Esophagus squamous epithelium (tissue), 5 donors: ENCODE measurements at regions not wholly inside any gene's neighbourhood (a gene's known extent, or its start where the extent isn't known, plus 50 kb on each side); places are given as distances from the start of the nearest gene placed in this dataset.

Source experiments
- DNase-seq: peaks from one replicate; lab custom pipeline; 2025; lab: John Stamatoyannopoulos, UW
- H3K27ac ChIP-seq, 4 donors: fragments of 200-600 bp; sonication (generic); one replicate each; pipeline ENCODE4 v1.5.1; 2016 to 2019; ENCODE audit warnings: mild to moderate bottlenecking in 1 of 4
- H3K27me3 ChIP-seq, 4 donors: fragments of 200-600 bp; sonication (generic); 1 replicate in 3 of 4; 2 replicates in 1 of 4; pipeline versions ENCODE4 v1.5.1 to v1.6.0; 2017 to 2021; ENCODE audit warnings: antibody characterized with exemption in 1 of 4
- H3K36me3 ChIP-seq, 3 donors: fragments of 200-600 bp; sonication (generic); one replicate each; pipeline ENCODE4 v1.5.1; 2016 to 2019
- H3K4me1 ChIP-seq, 3 donors: fragments of 200-600 bp; sonication (generic); one replicate each; pipeline ENCODE4 v1.5.1; 2017 to 2019
- H3K4me3 ChIP-seq, 4 donors: fragments of 200-600 bp; sonication (generic); 1 replicate in 3 of 4; 2 replicates in 1 of 4; pipeline ENCODE4 v1.5.1; 2016 to 2019; ENCODE audit warnings: mild to moderate bottlenecking in 2 of 4, moderate library complexity in 1 of 4
- H3K9me3 ChIP-seq, 3 donors: fragments of 200-600 bp; sonication (generic); one replicate each; pipeline ENCODE4 v1.5.1; 2016 to 2019
- POLR2A ChIP-seq, 4 donors: fragments of 450-650 bp; IDR thresholded peaks; one replicate each; pipeline ENCODE4 v1.6.1; 2017; ENCODE audit warnings: antibody characterized with exemption in 4 of 4, mild to moderate bottlenecking in 4 of 4, moderate library complexity in 3 of 4
- whole genome bisulfite sequencing, 2 donors: methylation state at CpG; one replicate each; pipeline ENCODE4 v1.1.5; 2018; 5-methylcytosine and 5-hydroxymethylcytosine counted together
- intact Hi-C: fragments of 100-400 bp; cut with DNase I; formaldehyde crosslinking; loops from one replicate; pipeline ENCODE4 v1.15.0; 2022
- TF ChIP-seq, protein P1 (sequence below), 6 experiments: fragments of 450-650 bp in 4 of 6; fragments of 200-600 bp in 2 of 6; sonication (generic) in 2 of 6; IDR thresholded peaks; one replicate each; pipeline ENCODE4 v1.5.1; 2016 to 2019; ENCODE audit warnings: antibody characterized with exemption in 6 of 6, mild to moderate bottlenecking in 4 of 6, moderate library complexity in 4 of 6
- donor health status: DM: yes; HTN: yes; CAD: no.

- Histone ChIP-seq H3K4me3 (no peak overlapping the region), H3K27ac (no peak overlapping the region), H3K4me1 (peaks cover 0 to 10% (median 0%) of the 10 kb centered on the region in 3 donors), H3K36me3 (no peaks in the 10 kb centered on the region), H3K9me3 (no peaks in the 10 kb centered on the region), H3K27me3 (no peaks in the 10 kb centered on the region)
- 51 to 58% methylated on average over 9 of the region's 9 CpGs for WGBS, 2 donors
- intact Hi-C loops = no loop called here
- TF ChIP-seq, protein P1, sequence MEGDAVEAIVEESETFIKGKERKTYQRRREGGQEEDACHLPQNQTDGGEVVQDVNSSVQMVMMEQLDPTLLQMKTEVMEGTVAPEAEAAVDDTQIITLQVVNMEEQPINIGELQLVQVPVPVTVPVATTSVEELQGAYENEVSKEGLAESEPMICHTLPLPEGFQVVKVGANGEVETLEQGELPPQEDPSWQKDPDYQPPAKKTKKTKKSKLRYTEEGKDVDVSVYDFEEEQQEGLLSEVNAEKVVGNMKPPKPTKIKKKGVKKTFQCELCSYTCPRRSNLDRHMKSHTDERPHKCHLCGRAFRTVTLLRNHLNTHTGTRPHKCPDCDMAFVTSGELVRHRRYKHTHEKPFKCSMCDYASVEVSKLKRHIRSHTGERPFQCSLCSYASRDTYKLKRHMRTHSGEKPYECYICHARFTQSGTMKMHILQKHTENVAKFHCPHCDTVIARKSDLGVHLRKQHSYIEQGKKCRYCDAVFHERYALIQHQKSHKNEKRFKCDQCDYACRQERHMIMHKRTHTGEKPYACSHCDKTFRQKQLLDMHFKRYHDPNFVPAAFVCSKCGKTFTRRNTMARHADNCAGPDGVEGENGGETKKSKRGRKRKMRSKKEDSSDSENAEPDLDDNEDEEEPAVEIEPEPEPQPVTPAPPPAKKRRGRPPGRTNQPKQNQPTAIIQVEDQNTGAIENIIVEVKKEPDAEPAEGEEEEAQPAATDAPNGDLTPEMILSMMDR (IDR thresholded peaks at IDR 0.05) = no peak
- TF ChIP-seq POLR2A (IDR thresholded peaks at IDR 0.05) = no peak
- DNase-seq = no peak
These were observed 80.7 kb upstream of the KIAA1217 start for GRCh38 chr10:24128066-24128730.

GRCh38 chr10:24132741-24133140 is 76.2 kb upstream of the KIAA1217 start:
- H3K4me3 ChIP-seq = no peak overlapping the region
- TF ChIP-seq POLR2A (IDR thresholded peaks at IDR 0.05) = no peak
- TF ChIP-seq, protein P1 (IDR thresholded peaks at IDR 0.05) = no peak
- 64 to 83% methylated on average over 3 of the region's 3 CpGs for WGBS, 2 donors
- intact Hi-C loops = no loop called here
- H3K4me1 ChIP-seq = peaks cover 0 to 10% (median 0%) of the 10 kb centered on the region in 3 donors
- no peaks in the 10 kb centered on the region for H3K9me3 ChIP-seq
- DNase-seq = no peak
- H3K36me3 ChIP-seq = no peaks in the 10 kb centered on the region
- no peaks in the 10 kb centered on the region for H3K27me3 ChIP-seq
- H3K27ac ChIP-seq = no peak overlapping the region

DNA sequence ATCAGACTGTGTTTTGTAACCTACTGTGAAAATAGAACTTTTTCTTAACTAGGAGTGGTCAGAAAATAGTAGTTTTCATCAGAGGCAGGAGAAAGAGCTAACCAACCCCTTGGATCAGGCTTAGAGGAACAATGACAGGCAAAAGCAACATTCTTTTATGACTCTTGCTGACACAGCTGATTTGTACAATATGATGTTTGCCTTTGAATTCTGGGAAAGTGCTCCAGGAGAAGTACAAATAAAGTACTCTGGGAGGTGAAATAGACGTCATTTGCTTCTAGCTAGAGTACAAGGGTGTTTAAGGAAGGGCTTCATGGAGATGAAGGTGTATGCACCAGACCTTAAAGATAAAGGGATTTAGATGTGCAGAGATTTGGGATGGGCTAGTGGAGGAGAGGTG is 75.1 kb upstream of the KIAA1217 start:
- Histone ChIP-seq H3K27me3 (no peaks in the 10 kb centered on the region), H3K4me3 (no peak overlapping the region), H3K4me1 (peaks cover 0 to under 1% (median 0%) of the 10 kb centered on the region in 3 donors), H3K27ac (no peak overlapping the region), H3K36me3 (no peaks in the 10 kb centered on the region), H3K9me3 (no peaks in the 10 kb centered on the region)
- no peak for DNase-seq
- intact Hi-C loops = no loop called here
- WGBS, 2 donors = 0 to 31% methylated on average over 1 of the region's 1 CpG
- TF ChIP-seq POLR2A (IDR thresholded peaks at IDR 0.05) = no peak
- TF ChIP-seq, protein P1 (IDR thresholded peaks at IDR 0.05) = no peak

- Histone ChIP-seq H3K9me3 (peaks cover 0 to 12% (median 0%) of the 10 kb centered on the region in 3 donors), H3K4me1 (no peaks in the 10 kb centered on the region), H3K36me3 (no peaks in the 10 kb centered on the region), H3K27me3 (no peaks in the 10 kb centered on the region), H3K4me3 (no peak overlapping the region), H3K27ac (no peak overlapping the region)
- intact Hi-C loops = no loop called here
- WGBS, 2 donors = 43 to 80% methylated on average over 4 of the region's 4 CpGs
- TF ChIP-seq, protein P1 (IDR thresholded peaks at IDR 0.05) = no peak
- TF ChIP-seq POLR2A (IDR thresholded peaks at IDR 0.05) = no peak
- DNase-seq = no peak
These were observed 72.9 kb upstream of the KIAA1217 start for GRCh38 chr10:24136070-24136469.

GRCh38 chr10:24147321-24147720 is 61.6 kb upstream of the KIAA1217 start:
- Histone ChIP-seq H3K27me3 (no peaks in the 10 kb centered on the region), H3K4me1 (no peaks in the 10 kb centered on the region), H3K27ac (no peak overlapping the region), H3K9me3 (no peaks in the 10 kb centered on the region), H3K36me3 (no peaks in the 10 kb centered on the region), H3K4me3 (no peak overlapping the region)
- WGBS, 2 donors = 81 to 83% methylated on average over 2 to 5 of the region's 6 CpGs
- TF ChIP-seq POLR2A (IDR thresholded peaks at IDR 0.05) = no peak
- TF ChIP-seq, protein P1 (IDR thresholded peaks at IDR 0.05) = no peak
- intact Hi-C loops = no loop called here
- DNase-seq = no peak
